GM12878 (cell line): ENCODE measurements at regions not wholly inside any gene's neighbourhood (a gene's known extent, or its start where the extent isn't known, plus 50 kb on each side); places are given as distances from the start of the nearest gene placed in this dataset.

Experiments
- ATAC-seq: fragments of 200-7000 bp; cut with Tn5 transposase; 3 replicates; pipeline ENCODE4 v1.9.1; 2020; ENCODE audit warnings: mild to moderate bottlenecking, moderate library complexity
- BruUV-seq: library from RNA; stranded (reverse); fragments of 400-500 nt; replicated peaks from 2 replicates; lab custom pipeline; 2021; lab: Mats Ljungman, UMichigan
- CTCF ChIA-PET: fragments of 300-600 bp; sonication (Branson Sonifier 250); formaldehyde crosslinking; extraction: SDS; loops from one replicate; lab custom pipeline; 2021; ENCODE audit warnings: inconsistent platforms; lab: Yijun Ruan, JAX
- POLR2A ChIA-PET: fragments of 350-600 bp; formaldehyde crosslinking; extraction: SDS; loops from one replicate; lab custom pipeline; 2021; ENCODE audit warnings: inconsistent platforms; lab: Charles Lee
- RAD21 ChIA-PET: fragments of 300-600 bp; sonication (Branson Sonifier 250); formaldehyde crosslinking; loops from one replicate; lab custom pipeline; 2023; ENCODE audit warnings: antibody characterized with exemption; ENCODE audit not compliant: unreplicated experiment; lab: Charles Lee
- SMC1A ChIA-PET: fragments of 300-600 bp; sonication (Branson Sonifier 250); formaldehyde crosslinking; loops from one replicate; lab custom pipeline; 2023; ENCODE audit not compliant: unreplicated experiment, uncharacterized antibody; lab: Charles Lee
- DNase-seq: peaks from one replicate; pipeline ENCODE4 v3.0.0-alpha.2; 2011; ENCODE audit warnings: low read depth, low spot score
- FAIRE-seq: peaks from 3 replicates; lab custom pipeline; 2011; peaks lifted over from hg19 to GRCh38; lab: Jason Lieb, UNC
- H2AFZ ChIP-seq: 2 replicates; pipeline ENCODE4 v1.6.0; 2011; ENCODE audit warnings: low read depth, low read length, control low read depth; ENCODE audit not compliant: control insufficient read depth
- H3K27ac ChIP-seq: 2 replicates; pipeline ENCODE4 v1.5.1; 2011; ENCODE audit warnings: control low read depth; ENCODE audit not compliant: control insufficient read depth, insufficient read depth
- H3K27me3 ChIP-seq, 2 experiments: replicated peaks in 1 of 2; 2 replicates each; pipeline versions ENCODE4 v1.6.0 to v1.6.1; 2011; ENCODE audit warnings: low read length in 1 of 2; ENCODE audit not compliant: control insufficient read depth in 2 of 2, insufficient read depth in 2 of 2
- H3K36me3 ChIP-seq, 2 experiments: 2 replicates each; pipeline ENCODE4 v1.5.1; 2011; ENCODE audit warnings: low read length in 1 of 2; ENCODE audit not compliant: control insufficient read depth in 2 of 2, insufficient read depth in 2 of 2
- H3K4me1 ChIP-seq: 2 replicates; pipeline ENCODE4 v1.6.1; 2011; ENCODE audit warnings: mild to moderate bottlenecking, low read length, moderate library complexity, mixed read lengths; ENCODE audit not compliant: control insufficient read depth, insufficient read depth
- H3K4me2 ChIP-seq: 2 replicates; pipeline ENCODE4 v1.6.0; 2011; ENCODE audit warnings: control low read depth; ENCODE audit not compliant: control insufficient read depth, insufficient read depth
- H3K4me3 ChIP-seq: fragments of 200-600 bp; sonication (generic); 2 replicates; pipeline ENCODE4 v1.5.1; 2016
- H3K79me2 ChIP-seq: 2 replicates; pipeline ENCODE4 v1.6.0; 2011; ENCODE audit warnings: low read length; ENCODE audit not compliant: control insufficient read depth, insufficient read depth
- H3K9ac ChIP-seq: 2 replicates; pipeline ENCODE4 v1.8.0; 2011; ENCODE audit warnings: low read length, control low read depth, mixed read lengths; ENCODE audit not compliant: control insufficient read depth, insufficient read depth
- H3K9me3 ChIP-seq: replicated peaks from 3 replicates; pipeline ENCODE4 v1.5.1; 2011; ENCODE audit warnings: mild to moderate bottlenecking, low read length; ENCODE audit not compliant: control insufficient read depth, insufficient read depth
- H4K20me1 ChIP-seq: 2 replicates; pipeline ENCODE4 v1.6.0; 2011; ENCODE audit not compliant: control insufficient read depth, insufficient read depth
- BCL11A ChIP-seq: IDR thresholded peaks from 2 replicates; pipeline ENCODE4 v1.6.1; 2011; ENCODE audit warnings: low read depth, low read length
- DPF2 ChIP-seq: fragments of 450-650 bp; IDR thresholded peaks from 2 replicates; pipeline ENCODE4 v1.6.1; 2017; ENCODE audit warnings: mild to moderate bottlenecking
- EP300 ChIP-seq, 2 experiments: fragments of 150-350 bp in 1 of 2; IDR thresholded peaks; 2 replicates each; pipeline ENCODE4 v1.6.1; 2011 to 2012; ENCODE audit warnings: low read depth in 2 of 2, low read length in 2 of 2, borderline replicate concordance in 1 of 2, improper control_type of control experiment in 1 of 2, inconsistent platforms in 1 of 2; ENCODE audit not compliant: control insufficient read depth in 1 of 2
- IKZF1 ChIP-seq: fragments of 450-650 bp; conservative IDR thresholded peaks from 2 replicates; pipeline ENCODE4 v1.6.1; 2017; ENCODE audit warnings: antibody characterized with exemption, mild to moderate bottlenecking
- IKZF2 ChIP-seq, 2 experiments: fragments of 450-650 bp; IDR thresholded peaks; 2 replicates each; pipeline ENCODE4 v1.6.1; 2017; ENCODE audit warnings: mild to moderate bottlenecking in 2 of 2, moderate library complexity in 2 of 2
- KDM1A ChIP-seq: fragments of 200-600 bp; sonication (generic); IDR thresholded peaks from 2 replicates; pipeline ENCODE4 v1.6.1; 2016; ENCODE audit warnings: borderline replicate concordance
- MEF2A ChIP-seq: IDR thresholded peaks from 2 replicates; pipeline ENCODE4 v1.6.1; 2011; ENCODE audit warnings: low read depth, mild to moderate bottlenecking, low read length, moderate library complexity; ENCODE audit not compliant: insufficient read depth
- MTA2 ChIP-seq: fragments of 450-650 bp; IDR thresholded peaks from 2 replicates; pipeline ENCODE4 v1.6.1; 2016; ENCODE audit warnings: low read depth, mild to moderate bottlenecking, moderate library complexity
- RAD21 ChIP-seq: IDR thresholded peaks from 2 replicates; pipeline ENCODE4 v1.6.1; 2011; ENCODE audit warnings: mild to moderate bottlenecking, low read depth, low read length, moderate library complexity; ENCODE audit not compliant: insufficient read depth
- SKIL ChIP-seq: fragments of 450-650 bp; IDR thresholded peaks from 2 replicates; pipeline ENCODE4 v1.6.1; 2017; ENCODE audit warnings: mild to moderate bottlenecking, low read depth, inconsistent platforms; ENCODE audit not compliant: poor library complexity, severe bottlenecking
- SPI1 ChIP-seq: IDR thresholded peaks from 2 replicates; pipeline ENCODE4 v1.6.1; 2011; ENCODE audit warnings: low read depth, mild to moderate bottlenecking, low read length, moderate library complexity, borderline replicate concordance; ENCODE audit not compliant: insufficient read depth
- ZNF217 ChIP-seq: fragments of 450-650 bp; IDR thresholded peaks from 2 replicates; pipeline ENCODE4 v1.6.1; 2017; ENCODE audit warnings: antibody characterized with exemption, mild to moderate bottlenecking
- WGBS: methylation state at CpG from one replicate; pipeline ENCODE4 v1.1.6; 2016; ENCODE audit warnings: low lambda C conversion rate; ENCODE audit not compliant: insufficient replicate concordance, insufficient coverage; ENCODE audit errors: missing lambda C conversion rate; 5-methylcytosine and 5-hydroxymethylcytosine counted together
- in situ Hi-C: fragments of 300-500 bp; cut with MboI; formaldehyde crosslinking; loops from 9 replicates; pipeline ENCODE4 v1.14.3; 2018; ENCODE audit warnings: mixed read lengths
- intact Hi-C: fragments of 100-400 bp; cut with micrococcal nuclease; formaldehyde crosslinking; loops from one replicate; pipeline ENCODE4 v1.14.2; 2022; ENCODE audit not compliant: unreplicated experiment

DNA sequence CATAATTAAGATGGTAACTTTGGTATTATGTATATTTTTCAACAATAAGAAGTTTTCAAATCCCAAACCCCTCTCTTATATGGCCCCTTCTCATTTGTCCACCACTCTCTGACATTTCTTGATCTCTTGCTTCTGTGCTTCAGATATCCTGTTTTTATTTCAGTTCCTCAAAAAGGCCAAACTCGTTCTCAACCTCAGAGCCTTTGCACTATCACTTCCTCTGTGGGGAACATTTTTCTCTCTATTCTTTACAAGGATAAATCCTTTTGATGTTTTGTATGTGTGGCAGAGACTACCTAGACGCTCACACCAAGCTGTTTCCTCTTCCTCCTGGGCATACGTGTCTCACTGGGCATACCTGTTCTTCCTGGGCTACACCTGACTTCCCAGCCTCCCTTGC, 54.2 kb upstream of the FRMD4A start:
- ChIA-PET RAD21 (interaction anchor here (1.0 kb wide), 1 partner anchor 10 kb away, joined by 3 read pairs; no protein-coding TSS in a partner anchor), POLR2A (no interaction called here), SMC1A (no interaction called here), CTCF (interaction anchor here (0.6 to 1.4 kb wide), 2 partner anchors 12 to 421 kb away, joined by 3 to 4 read pairs; no protein-coding TSS in a partner anchor)
- Histone ChIP-seq H3K9ac (no peak overlapping the region), H3K4me3 (no peak overlapping the region), H3K9me3 (peaks cover 3% of the 10 kb centered on the region; the same call in 2 of the 3 replicates), H3K27me3 (no peaks in the 10 kb centered on the region), H3K79me2 (no peaks in the 10 kb centered on the region), H2AFZ (no peak overlapping the region), H4K20me1 (no peaks in the 10 kb centered on the region), H3K27ac (no peak overlapping the region), H3K4me2 (peak overlapping the region; percentile 61; the same call in 1 of the 2 replicates), H3K36me3 (no peaks in the 10 kb centered on the region), H3K4me1 (peaks cover 31% of the 10 kb centered on the region)
- FAIRE-seq (no peak), DNase-seq (peak; percentile 50), ATAC-seq (peak; percentile 50)
- in situ Hi-C loops: no loop called here
- TF ChIP-seq ZNF217 (peak; percentile 58; the same call in 1 of the 2 replicates), SKIL (no peak), MTA2 (peak; percentile 49; the same call in 1 of the 2 replicates), KDM1A (no peak), BCL11A (0 out of 2 replicates have a peak, but pooled peaks have one; percentile 24), MEF2A (no peak), EP300 (IDR thresholded peaks at IDR 0.05; ENCODE audit: borderline replicate concordance in 1 of 2, control insufficient read depth in 1 of 2, low read depth in 2 of 2, low read length in 2 of 2) (0 out of 4 replicates have a peak, but pooled peaks of 1 of the 2 experiments have one; percentile 38), IKZF1 (peak; percentile 52; the same call in 1 of the 2 replicates), SPI1 (peak; percentile 91), RAD21 (no peak), IKZF2 (IDR thresholded peaks at IDR 0.05) (peak; percentile 50 to 60; a peak in 3 of 4 replicates), DPF2 (peak; percentile 29; the same call in 1 of the 2 replicates)
- 8% methylated on average over 3 of the region's 3 CpGs for WGBS
- no TSS peak for BruUV-seq
- intact Hi-C loops: no loop called here
